ENCODE measurements at regions not wholly inside any gene's neighbourhood (a gene's known extent, or its start where the extent isn't known, plus 50 kb on each side); places are given as distances from the start of the nearest gene placed in this dataset.
"Not testable (repeated sequence)": the region's sequence is repeated elsewhere in the genome, so short reads cannot be mapped to it uniquely, and the experiment has no call there.

DNA sequence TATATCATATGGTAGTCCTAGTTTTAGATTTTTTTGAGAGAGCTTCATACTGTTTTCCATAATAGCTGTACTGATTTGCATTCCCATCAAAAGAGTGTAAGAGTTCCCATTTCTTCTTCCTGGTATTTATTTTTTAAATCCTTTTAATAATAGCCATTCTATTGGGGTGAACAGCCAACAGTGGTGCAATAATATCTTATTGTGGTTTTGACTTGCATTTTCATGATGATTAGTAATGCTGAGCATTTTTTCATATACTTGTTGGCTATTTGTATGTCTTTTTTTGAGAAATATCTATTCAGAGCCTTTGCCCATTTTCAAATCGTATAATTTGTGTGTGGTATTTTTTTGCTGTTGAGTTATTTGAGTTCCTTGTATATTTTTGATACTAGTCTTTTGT is 167.4 kb downstream of the FZD1 start:
- POLR2A ChIA-PET: no interaction called here
- WGBS (ENCODE audit: insufficient coverage): no CpG with 5 or more reads among the region's 1 CpG
- H3K4me3 ChIP-seq (ENCODE audit: control insufficient read depth in 1 of 7, extremely low read depth in 1 of 7, insufficient read depth in 4 of 7, low read depth in 2 of 7, low read length in 6 of 7): no peak overlapping the region

DNA sequence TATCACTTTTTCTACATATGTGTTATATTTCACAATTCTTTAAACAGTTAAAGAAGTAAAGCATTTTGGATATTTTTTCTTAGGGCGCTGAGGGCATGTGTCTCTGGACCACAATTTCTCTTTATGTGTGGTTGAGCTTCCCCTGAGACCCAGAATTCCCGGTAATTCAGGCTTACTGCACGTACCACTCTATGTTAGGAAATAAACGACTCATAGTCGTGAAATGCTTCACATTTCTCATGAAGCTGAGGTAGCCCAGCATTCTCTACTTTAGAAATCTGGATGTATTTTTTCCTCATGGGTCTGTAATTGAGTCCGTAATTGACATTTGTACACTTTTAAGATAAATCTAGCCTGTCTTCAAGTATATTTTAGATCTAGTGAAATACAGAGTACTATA is 170.6 kb downstream of the FZD1 start:
- Histone ChIP-seq H3K9me3 (ENCODE audit: control extremely low read depth in 1 of 5, control insufficient read depth in 4 of 5, insufficient read depth in 2 of 5, low read depth in 1 of 5, low read length in 4 of 5) (no peaks in the 10 kb centered on the region), H3K4me1 (ENCODE audit: control extremely low read depth in 1 of 4, control insufficient read depth in 4 of 4, insufficient read depth in 4 of 4, low read length in 3 of 4) (no peaks in the 10 kb centered on the region), H3K4me3 (ENCODE audit: control insufficient read depth in 1 of 7, extremely low read depth in 1 of 7, insufficient read depth in 4 of 7, low read depth in 2 of 7, low read length in 6 of 7) (no peak overlapping the region), H3K27me3 (replicated peaks in 2 of 5; ENCODE audit: control insufficient read depth in 4 of 5, insufficient read depth in 5 of 5, low read length in 4 of 5) (no peaks in the 10 kb centered on the region), H3K36me3 (ENCODE audit: control insufficient read depth in 4 of 4, insufficient read depth in 4 of 4, low read length in 3 of 4) (no peaks in the 10 kb centered on the region), H3K27ac (ENCODE audit: insufficient read depth in 1 of 2, low read depth in 1 of 2, low read length in 2 of 2, poor library complexity in 1 of 2, severe bottlenecking in 2 of 2) (no peak overlapping the region)
- POLR2A ChIA-PET: no interaction called here
- WGBS (ENCODE audit: insufficient coverage): 88% methylated on average over 3 of the region's 6 CpGs
- CTCF ChIA-PET: no interaction called here
- DNase-seq: no peak

More for the DNA sequence above, 167.4 kb downstream of the FZD1 start:
- Histone ChIP-seq H3K27me3 (replicated peaks in 2 of 5; ENCODE audit: control insufficient read depth in 4 of 5, insufficient read depth in 5 of 5, low read length in 4 of 5) (no peaks in the 10 kb centered on the region), H3K4me1 (ENCODE audit: control extremely low read depth in 1 of 4, control insufficient read depth in 4 of 4, insufficient read depth in 4 of 4, low read length in 3 of 4) (no peaks in the 10 kb centered on the region), H3K27ac (ENCODE audit: insufficient read depth in 1 of 2, low read depth in 1 of 2, low read length in 2 of 2, poor library complexity in 1 of 2, severe bottlenecking in 2 of 2) (no peak overlapping the region), H3K9me3 (ENCODE audit: control extremely low read depth in 1 of 5, control insufficient read depth in 4 of 5, insufficient read depth in 2 of 5, low read depth in 1 of 5, low read length in 4 of 5) (no peaks in the 10 kb centered on the region), H3K36me3 (ENCODE audit: control insufficient read depth in 4 of 4, insufficient read depth in 4 of 4, low read length in 3 of 4) (no peaks in the 10 kb centered on the region)
- DNase-seq: no peak
- CTCF ChIA-PET: no interaction called here

DNA sequence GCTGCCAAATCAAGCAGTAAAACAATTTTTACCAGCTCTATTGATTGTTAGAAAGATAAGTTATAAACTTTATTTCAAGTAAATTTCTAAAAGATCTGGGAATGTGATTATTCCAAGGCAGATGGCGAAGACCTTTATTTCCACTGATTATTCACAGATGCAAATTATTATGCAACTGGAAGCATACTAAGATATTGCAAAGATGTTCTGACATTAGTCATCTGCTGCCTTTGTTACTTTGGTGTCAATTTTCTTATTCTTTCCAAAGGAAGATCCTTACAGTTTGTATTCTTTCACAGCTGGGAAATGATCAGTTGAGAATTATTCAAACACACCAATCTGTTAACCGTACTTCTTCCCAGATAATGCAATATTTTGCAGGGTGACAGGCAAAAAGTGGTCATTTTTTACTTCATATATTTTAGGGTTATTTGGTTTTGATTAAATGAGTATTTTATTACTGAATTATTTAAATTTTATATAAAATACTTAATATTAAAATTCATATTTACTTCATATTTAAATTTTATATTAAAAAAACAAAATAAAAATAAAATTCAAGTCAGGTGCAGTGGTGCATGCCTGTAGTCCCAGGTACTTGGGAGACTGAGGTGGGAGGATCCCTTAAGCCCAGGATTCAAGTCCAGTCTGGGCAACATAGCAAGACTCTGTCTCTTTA is 171.3 kb downstream of the FZD1 start:
- no peak for DNase-seq
- Histone ChIP-seq H3K36me3 (ENCODE audit: control insufficient read depth in 4 of 4, insufficient read depth in 4 of 4, low read length in 3 of 4) (no peaks in the 10 kb centered on the region), H3K27me3 (replicated peaks in 2 of 5; ENCODE audit: control insufficient read depth in 4 of 5, insufficient read depth in 5 of 5, low read length in 4 of 5) (no peaks in the 10 kb centered on the region), H3K4me3 (ENCODE audit: control insufficient read depth in 1 of 7, extremely low read depth in 1 of 7, insufficient read depth in 4 of 7, low read depth in 2 of 7, low read length in 6 of 7) (no peak overlapping the region), H3K4me1 (ENCODE audit: control extremely low read depth in 1 of 4, control insufficient read depth in 4 of 4, insufficient read depth in 4 of 4, low read length in 3 of 4) (no peaks in the 10 kb centered on the region), H3K9me3 (ENCODE audit: control extremely low read depth in 1 of 5, control insufficient read depth in 4 of 5, insufficient read depth in 2 of 5, low read depth in 1 of 5, low read length in 4 of 5) (no peaks in the 10 kb centered on the region), H3K27ac (ENCODE audit: insufficient read depth in 1 of 2, low read depth in 1 of 2, low read length in 2 of 2, poor library complexity in 1 of 2, severe bottlenecking in 2 of 2) (no peak overlapping the region)
- no CpG with 5 or more reads among the region's 2 CpGs for WGBS (ENCODE audit: insufficient coverage)
- ChIA-PET POLR2A (no interaction called here), CTCF (no interaction called here)

DNA sequence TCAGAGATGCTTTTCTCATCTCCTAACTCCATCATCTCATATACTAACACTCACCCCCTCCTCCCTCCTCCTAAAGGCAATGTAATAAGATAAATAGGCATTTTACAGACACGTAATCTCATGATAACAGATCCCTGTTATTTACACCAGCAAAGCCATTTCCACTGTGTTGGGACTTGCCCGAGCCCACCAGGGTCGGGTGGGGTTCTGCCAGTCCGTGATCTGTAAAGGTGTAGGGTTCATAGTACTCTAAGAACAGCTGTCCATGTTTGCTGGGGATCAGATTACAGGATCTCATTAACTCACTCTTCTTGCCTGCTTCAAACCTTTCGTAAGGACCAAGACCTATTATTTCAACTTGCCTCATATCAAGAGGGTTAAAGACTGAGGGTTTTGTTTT is 172.4 kb downstream of the FZD1 start:
- CTCF ChIA-PET: no interaction called here

DNA sequence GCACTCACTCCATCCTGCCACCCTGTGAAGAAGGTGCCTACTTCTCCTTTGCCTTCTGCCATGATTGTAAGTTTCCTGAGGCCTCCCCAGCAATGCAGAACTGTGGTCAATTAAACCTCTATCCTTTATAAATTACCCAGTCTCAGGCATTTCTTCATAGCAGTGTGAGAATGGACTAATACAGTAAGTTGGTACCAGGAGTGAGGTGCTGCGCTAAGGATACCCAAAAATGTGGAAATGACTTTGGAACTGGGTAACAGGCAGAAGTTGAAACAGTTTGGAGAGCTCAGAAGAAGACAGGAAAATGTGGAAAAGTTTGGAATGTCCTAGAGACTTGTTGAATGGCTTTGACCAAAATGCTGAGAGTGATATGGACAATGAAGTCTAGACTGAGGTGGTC is 176.0 kb downstream of the FZD1 start:
- H3K4me1 ChIP-seq (ENCODE audit: control extremely low read depth in 1 of 4, control insufficient read depth in 4 of 4, insufficient read depth in 4 of 4, low read length in 3 of 4); DNase-seq; POLR2A ChIA-PET; H3K36me3 ChIP-seq (ENCODE audit: control insufficient read depth in 4 of 4, insufficient read depth in 4 of 4, low read length in 3 of 4); H3K4me3 ChIP-seq (ENCODE audit: control insufficient read depth in 1 of 7, extremely low read depth in 1 of 7, insufficient read depth in 4 of 7, low read depth in 2 of 7, low read length in 6 of 7); H3K9me3 ChIP-seq (ENCODE audit: control extremely low read depth in 1 of 5, control insufficient read depth in 4 of 5, insufficient read depth in 2 of 5, low read depth in 1 of 5, low read length in 4 of 5); CTCF ChIA-PET; H3K27ac ChIP-seq (ENCODE audit: insufficient read depth in 1 of 2, low read depth in 1 of 2, low read length in 2 of 2, poor library complexity in 1 of 2, severe bottlenecking in 2 of 2); H3K27me3 ChIP-seq (replicated peaks in 2 of 5; ENCODE audit: control insufficient read depth in 4 of 5, insufficient read depth in 5 of 5, low read length in 4 of 5): not testable (repeated sequence)
- WGBS (ENCODE audit: insufficient coverage): 100% methylated on average over 1 of the region's 1 CpG

More for the DNA sequence above, 172.4 kb downstream of the FZD1 start:
- Histone ChIP-seq H3K36me3 (ENCODE audit: control insufficient read depth in 4 of 4, insufficient read depth in 4 of 4, low read length in 3 of 4) (no peaks in the 10 kb centered on the region), H3K27ac (ENCODE audit: insufficient read depth in 1 of 2, low read depth in 1 of 2, low read length in 2 of 2, poor library complexity in 1 of 2, severe bottlenecking in 2 of 2) (no peak overlapping the region), H3K4me1 (ENCODE audit: control extremely low read depth in 1 of 4, control insufficient read depth in 4 of 4, insufficient read depth in 4 of 4, low read length in 3 of 4) (no peaks in the 10 kb centered on the region), H3K27me3 (replicated peaks in 2 of 5; ENCODE audit: control insufficient read depth in 4 of 5, insufficient read depth in 5 of 5, low read length in 4 of 5) (no peaks in the 10 kb centered on the region), H3K9me3 (ENCODE audit: control extremely low read depth in 1 of 5, control insufficient read depth in 4 of 5, insufficient read depth in 2 of 5, low read depth in 1 of 5, low read length in 4 of 5) (no peaks in the 10 kb centered on the region), H3K4me3 (ENCODE audit: control insufficient read depth in 1 of 7, extremely low read depth in 1 of 7, insufficient read depth in 4 of 7, low read depth in 2 of 7, low read length in 6 of 7) (no peak overlapping the region)
- DNase-seq: no peak
- POLR2A ChIA-PET: no interaction called here
- no CpG with 5 or more reads among the region's 5 CpGs for WGBS (ENCODE audit: insufficient coverage)

DNA sequence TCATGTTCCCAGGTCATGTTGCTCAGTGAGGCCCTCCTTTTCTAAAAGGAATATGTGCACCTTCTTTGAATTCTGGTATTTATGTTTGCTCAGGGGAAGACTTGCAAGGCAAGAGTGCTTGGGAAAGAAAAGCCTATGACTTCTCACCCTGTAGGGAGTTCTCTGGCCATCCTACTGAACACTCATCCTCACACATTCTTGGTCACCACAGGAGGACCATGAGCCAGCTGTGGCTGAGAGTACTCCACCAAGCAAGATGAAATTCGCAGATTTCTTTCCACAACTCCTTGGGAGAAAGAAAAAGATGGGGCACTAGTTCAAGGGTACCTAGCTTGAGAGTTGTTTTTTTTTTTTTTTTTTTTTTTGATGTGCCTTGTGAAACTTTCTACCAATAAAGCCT is 179.6 kb downstream of the FZD1 start:
- POLR2A ChIA-PET: no interaction called here
- no CpG with 5 or more reads among the region's 1 CpG for WGBS (ENCODE audit: insufficient coverage)

DNA sequence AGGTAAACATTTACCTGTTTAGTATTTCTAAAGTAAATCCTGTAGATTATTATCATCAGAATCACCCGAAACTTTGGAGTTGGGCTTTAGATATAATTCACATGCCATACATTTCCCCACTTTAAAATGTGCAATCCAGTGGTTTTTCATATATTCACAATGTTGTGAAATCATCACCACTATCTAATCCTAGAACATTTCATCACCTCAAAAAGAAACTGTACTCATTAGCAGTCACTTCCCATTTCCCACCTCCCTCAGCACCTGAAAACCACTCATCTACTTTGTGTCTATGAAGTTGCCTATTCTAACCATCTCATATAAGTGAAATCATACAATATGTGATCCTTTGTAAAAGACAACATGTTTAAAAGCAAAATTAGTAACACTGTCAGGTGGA is 182.6 kb downstream of the FZD1 start:
- ChIA-PET CTCF (no interaction called here), POLR2A (no interaction called here)
- Histone ChIP-seq H3K4me1 (ENCODE audit: control extremely low read depth in 1 of 4, control insufficient read depth in 4 of 4, insufficient read depth in 4 of 4, low read length in 3 of 4) (no peaks in the 10 kb centered on the region), H3K4me3 (ENCODE audit: control insufficient read depth in 1 of 7, extremely low read depth in 1 of 7, insufficient read depth in 4 of 7, low read depth in 2 of 7, low read length in 6 of 7) (no peak overlapping the region), H3K27me3 (replicated peaks in 2 of 5; ENCODE audit: control insufficient read depth in 4 of 5, insufficient read depth in 5 of 5, low read length in 4 of 5) (no peaks in the 10 kb centered on the region), H3K27ac (ENCODE audit: insufficient read depth in 1 of 2, low read depth in 1 of 2, low read length in 2 of 2, poor library complexity in 1 of 2, severe bottlenecking in 2 of 2) (no peak overlapping the region), H3K9me3 (ENCODE audit: control extremely low read depth in 1 of 5, control insufficient read depth in 4 of 5, insufficient read depth in 2 of 5, low read depth in 1 of 5, low read length in 4 of 5) (peaks cover 0 to 3% (median 0%) of the 10 kb centered on the region in 5 experiments), H3K36me3 (ENCODE audit: control insufficient read depth in 4 of 4, insufficient read depth in 4 of 4, low read length in 3 of 4) (no peaks in the 10 kb centered on the region)
- DNase-seq: no peak
- WGBS (ENCODE audit: insufficient coverage): 88% methylated on average over 1 of the region's 1 CpG

More for the DNA sequence above, 179.6 kb downstream of the FZD1 start:
- no peaks in the 10 kb centered on the region for H3K27me3 ChIP-seq (replicated peaks in 2 of 5; ENCODE audit: control insufficient read depth in 4 of 5, insufficient read depth in 5 of 5, low read length in 4 of 5)
- no peak overlapping the region for H3K27ac ChIP-seq (ENCODE audit: insufficient read depth in 1 of 2, low read depth in 1 of 2, low read length in 2 of 2, poor library complexity in 1 of 2, severe bottlenecking in 2 of 2)
- no peaks in the 10 kb centered on the region for H3K36me3 ChIP-seq (ENCODE audit: control insufficient read depth in 4 of 4, insufficient read depth in 4 of 4, low read length in 3 of 4)
- no peak for DNase-seq
- H3K4me1 ChIP-seq (ENCODE audit: control extremely low read depth in 1 of 4, control insufficient read depth in 4 of 4, insufficient read depth in 4 of 4, low read length in 3 of 4): no peaks in the 10 kb centered on the region
- no peak overlapping the region for H3K4me3 ChIP-seq (ENCODE audit: control insufficient read depth in 1 of 7, extremely low read depth in 1 of 7, insufficient read depth in 4 of 7, low read depth in 2 of 7, low read length in 6 of 7)
- H3K9me3 ChIP-seq (ENCODE audit: control extremely low read depth in 1 of 5, control insufficient read depth in 4 of 5, insufficient read depth in 2 of 5, low read depth in 1 of 5, low read length in 4 of 5): peaks cover 0 to 3% (median 0%) of the 10 kb centered on the region in 5 experiments
- CTCF ChIA-PET: no interaction called here

All from common myeloid progenitor, CD34-positive (primary cell).